Fibroblast of the aortic adventitia (primary cell): ENCODE measurements at regions not wholly inside any gene's neighbourhood (a gene's known extent, or its start where the extent isn't known, plus 50 kb on each side); places are given as distances from the start of the nearest gene placed in this dataset.

ENCODE experiments used
- DNase-seq: peaks from one replicate; pipeline ENCODE4 v3.0.0-alpha.2; 2010; ENCODE audit warnings: low read depth
- H3K4me3 ChIP-seq: 2 replicates; pipeline ENCODE4 v1.5.1; 2011; ENCODE audit warnings: low read depth, mild to moderate bottlenecking, control low read depth, low read length, moderate library complexity
- TF ChIP-seq, protein P1 (sequence below): IDR thresholded peaks from 2 replicates; pipeline ENCODE4 v1.5.1; 2011; ENCODE audit warnings: mild to moderate bottlenecking, low read length, control low read depth, inconsistent platforms; ENCODE audit not compliant: insufficient read depth

DNA sequence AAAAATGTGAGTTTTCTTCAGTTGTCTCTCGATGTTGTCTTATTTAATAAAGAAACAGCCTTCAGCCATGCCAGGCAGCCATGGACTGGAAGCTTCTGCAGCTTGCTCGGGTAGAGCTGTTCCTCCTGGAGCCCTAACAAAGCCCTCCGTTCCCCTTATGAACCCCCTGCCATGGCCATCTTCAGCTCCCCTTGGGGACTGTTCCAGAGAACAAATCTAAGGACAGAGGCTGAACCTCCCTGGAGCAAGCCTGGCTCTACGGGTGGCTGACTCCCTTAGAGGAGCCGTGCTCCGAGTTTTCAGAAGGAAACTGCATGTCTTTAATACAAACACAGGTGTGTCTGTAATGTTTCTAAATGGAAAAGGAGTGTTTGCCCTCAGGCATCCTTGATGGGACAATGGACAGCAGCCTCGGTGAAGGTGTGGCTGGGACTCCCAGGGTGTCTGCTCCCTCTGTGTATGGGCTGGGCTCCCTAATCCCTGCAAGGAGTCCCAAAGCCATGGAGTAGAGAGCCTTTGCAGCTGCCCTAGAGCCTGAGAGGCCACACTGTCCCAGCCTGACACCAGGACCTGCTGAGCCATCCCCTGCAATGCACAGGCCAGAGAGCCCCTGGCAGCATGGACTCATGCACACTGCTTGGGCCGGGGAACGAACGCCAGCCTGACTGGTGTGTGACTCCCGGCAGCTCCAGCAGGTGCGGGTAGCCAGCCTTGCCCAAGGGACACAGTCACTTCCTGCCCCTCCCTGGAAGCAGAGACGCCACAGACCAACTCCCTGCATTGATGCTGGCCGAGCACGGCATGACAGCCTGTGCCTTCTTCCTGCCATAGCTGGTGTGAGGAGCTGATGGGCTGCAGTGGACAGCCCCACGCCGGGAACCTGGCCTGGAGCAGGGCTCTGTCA, 381.8 kb downstream of the TCERG1L start:
- H3K4me3 ChIP-seq = no peak overlapping the region
- TF ChIP-seq, protein P1, sequence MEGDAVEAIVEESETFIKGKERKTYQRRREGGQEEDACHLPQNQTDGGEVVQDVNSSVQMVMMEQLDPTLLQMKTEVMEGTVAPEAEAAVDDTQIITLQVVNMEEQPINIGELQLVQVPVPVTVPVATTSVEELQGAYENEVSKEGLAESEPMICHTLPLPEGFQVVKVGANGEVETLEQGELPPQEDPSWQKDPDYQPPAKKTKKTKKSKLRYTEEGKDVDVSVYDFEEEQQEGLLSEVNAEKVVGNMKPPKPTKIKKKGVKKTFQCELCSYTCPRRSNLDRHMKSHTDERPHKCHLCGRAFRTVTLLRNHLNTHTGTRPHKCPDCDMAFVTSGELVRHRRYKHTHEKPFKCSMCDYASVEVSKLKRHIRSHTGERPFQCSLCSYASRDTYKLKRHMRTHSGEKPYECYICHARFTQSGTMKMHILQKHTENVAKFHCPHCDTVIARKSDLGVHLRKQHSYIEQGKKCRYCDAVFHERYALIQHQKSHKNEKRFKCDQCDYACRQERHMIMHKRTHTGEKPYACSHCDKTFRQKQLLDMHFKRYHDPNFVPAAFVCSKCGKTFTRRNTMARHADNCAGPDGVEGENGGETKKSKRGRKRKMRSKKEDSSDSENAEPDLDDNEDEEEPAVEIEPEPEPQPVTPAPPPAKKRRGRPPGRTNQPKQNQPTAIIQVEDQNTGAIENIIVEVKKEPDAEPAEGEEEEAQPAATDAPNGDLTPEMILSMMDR = no peak
- DNase-seq = no peak

DNA sequence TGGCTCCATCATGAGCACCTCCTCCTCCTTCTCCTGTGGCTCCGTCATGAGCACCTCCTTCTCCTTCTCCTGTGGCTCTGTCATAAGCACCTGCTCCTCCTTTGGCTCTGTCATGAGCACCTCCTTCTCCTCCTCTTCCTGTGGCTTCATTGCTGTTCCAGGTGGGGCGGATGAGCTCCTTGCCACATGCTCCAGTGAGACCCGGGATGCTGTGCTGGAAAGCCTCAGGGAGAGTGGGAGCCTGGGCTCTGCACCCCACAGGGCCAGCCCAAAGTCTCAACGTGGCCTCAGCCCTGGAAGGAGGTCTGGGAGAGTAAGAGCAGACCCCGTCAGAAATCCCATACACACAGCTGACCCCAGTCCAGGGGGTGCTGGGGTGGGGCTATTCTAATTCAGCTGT, 380.7 kb downstream of the TCERG1L start:
- no peak overlapping the region for H3K4me3 ChIP-seq
- DNase-seq = no peak
- TF ChIP-seq, protein P1 = no peak

DNA sequence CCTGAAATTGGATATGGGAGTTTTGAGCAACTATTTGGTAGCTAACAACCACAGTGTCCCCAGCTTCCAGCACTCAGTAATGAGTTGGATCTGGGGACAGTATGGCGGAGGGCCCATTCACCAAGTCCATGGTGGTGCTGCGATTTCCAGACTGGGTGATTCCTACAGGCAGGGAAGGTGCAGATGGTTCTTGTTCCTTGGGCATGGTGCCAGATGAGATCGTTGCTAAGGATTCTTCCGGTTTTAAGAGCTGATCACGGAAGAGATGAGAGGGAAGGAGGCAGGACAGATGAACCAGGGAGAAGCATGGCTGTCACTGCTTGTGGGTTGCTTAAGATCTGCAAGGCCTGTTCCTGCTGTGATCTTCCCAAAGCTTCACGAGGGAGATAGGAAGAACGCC, 380.3 kb downstream of the TCERG1L start:
- DNase-seq = no peak
- no peak overlapping the region for H3K4me3 ChIP-seq
- TF ChIP-seq, protein P1 = no peak

DNA sequence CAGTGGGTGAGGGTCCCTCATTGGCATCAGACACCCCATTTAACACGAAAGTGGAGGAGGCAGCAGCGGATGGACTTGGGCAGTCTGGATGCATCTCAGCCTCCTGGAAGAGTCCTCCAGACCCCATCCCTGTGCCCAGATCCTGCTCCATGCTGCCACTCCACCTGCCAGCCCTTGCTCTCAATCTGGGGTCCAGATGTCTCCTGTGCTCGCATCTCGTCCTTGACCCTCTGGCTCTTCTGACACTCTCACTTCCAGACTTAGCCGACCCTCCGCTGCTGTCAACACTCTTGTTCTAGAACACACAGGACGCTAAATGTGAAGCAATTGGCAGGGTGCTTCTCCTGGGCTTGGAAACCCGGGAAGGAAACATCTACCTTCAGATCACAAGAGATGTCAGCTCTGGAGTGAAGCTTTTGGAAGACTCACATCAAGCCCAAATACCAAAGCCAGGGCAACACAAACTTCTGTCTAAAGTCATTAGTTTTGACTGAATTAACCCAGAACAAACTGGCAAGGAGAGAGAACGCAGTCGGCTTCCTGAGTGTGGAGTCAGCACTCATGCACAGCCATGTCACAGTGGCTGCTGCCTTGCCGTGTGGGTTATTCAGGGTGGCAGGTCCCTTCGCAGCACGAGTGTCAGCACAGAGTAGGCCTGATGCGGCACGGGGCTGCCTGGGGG, 379.1 kb downstream of the TCERG1L start:
- H3K4me3 ChIP-seq = no peak overlapping the region
- DNase-seq = no peak
- TF ChIP-seq, protein P1 = no peak

DNA sequence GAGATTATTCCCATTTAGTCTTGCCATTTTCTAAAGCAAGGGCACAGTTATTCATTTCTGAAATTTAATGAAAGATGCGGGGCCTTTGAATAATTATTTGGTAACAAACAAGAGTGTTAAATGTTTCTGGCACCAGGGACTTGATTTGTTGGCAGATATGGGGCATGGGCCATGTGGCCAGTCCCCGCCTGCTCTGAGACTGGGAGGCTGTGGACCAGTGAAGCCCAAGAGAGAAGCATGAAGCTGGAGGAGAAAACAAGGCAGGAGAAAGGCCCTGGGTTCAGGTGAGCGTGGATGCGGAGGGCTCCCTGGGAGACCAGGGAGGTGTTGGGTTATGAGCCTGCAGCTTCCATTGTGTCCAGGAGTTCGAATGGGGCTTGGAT, 378.5 kb downstream of the TCERG1L start:
- no peak for DNase-seq
- TF ChIP-seq, protein P1 = no peak
- H3K4me3 ChIP-seq = no peak overlapping the region

DNA sequence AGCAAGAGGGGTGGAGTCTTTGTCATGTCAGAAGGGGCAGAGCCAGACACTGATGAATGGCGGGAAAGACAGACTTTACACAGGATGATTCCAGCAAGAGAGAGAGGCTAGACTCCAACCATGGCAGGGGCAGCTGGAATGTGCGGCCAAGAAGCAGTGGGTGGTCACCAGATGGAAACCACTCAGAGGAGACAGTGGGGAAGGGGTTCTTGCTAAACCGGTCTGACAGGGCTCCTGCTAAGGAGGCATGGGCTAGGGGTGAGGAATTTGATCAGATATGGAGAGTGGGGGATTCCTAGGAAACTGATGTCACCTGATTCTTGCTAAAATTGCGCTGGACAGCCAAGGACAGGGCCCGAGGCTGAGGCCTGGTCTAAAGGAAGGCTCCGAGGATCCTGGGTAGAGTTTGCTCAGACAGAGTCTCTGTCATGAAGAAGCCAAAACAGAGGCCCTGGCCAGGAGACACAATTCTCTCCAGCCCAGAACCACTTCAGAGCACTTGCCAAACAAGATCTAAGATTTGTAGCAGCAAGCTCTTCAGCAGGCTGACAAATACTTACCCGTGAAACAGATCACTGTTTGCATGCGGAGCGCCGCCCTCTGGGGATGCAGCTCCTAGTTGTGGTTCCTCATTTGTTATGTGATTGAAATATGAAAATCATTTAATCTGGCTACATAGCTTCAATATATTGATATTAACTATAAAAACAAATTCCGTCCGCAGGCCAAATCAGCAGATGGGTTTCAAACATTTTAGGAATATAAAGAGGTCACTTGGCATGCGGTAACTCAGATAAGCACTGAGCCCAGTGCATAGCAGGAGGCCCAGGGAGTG, 377.0 kb downstream of the TCERG1L start:
- TF ChIP-seq, protein P1 = no peak
- no peak for DNase-seq
- no peak overlapping the region for H3K4me3 ChIP-seq
